ENCODE measurements at regions not wholly inside any gene's neighbourhood (a gene's known extent, or its start where the extent isn't known, plus 50 kb on each side); places are given as distances from the start of the nearest gene placed in this dataset.

DNA sequence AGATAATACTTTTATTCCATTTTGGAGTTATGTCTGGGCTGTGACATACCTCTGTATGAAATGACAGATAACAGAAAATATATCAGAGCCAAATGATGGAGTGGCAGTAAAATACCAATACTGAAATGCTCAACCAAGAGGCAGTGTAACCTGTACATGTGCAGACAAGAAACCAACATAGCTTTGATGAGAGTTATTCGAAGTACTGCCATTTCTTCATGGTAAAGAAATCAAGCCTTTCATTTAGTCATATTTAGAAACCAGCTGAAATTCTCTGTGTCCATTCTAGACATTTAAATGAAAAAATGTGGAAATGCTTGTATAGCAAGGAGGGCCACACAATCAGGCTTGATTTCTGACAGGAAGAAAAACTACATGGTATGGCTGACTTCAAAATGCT is 127.1 kb upstream of the PTPRZ1 start:
- DNase-seq (ENCODE audit: low read depth) = no peak
- no peak overlapping the region for H3K4me3 ChIP-seq (ENCODE audit: low read depth, low read length)
- TF ChIP-seq, protein P1, sequence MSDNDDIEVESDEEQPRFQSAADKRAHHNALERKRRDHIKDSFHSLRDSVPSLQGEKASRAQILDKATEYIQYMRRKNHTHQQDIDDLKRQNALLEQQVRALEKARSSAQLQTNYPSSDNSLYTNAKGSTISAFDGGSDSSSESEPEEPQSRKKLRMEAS (IDR thresholded peaks at IDR 0.05; ENCODE audit: low read depth, low read length) = no peak
- TF ChIP-seq MYC (IDR thresholded peaks at IDR 0.05; ENCODE audit: low read depth, low read length) = no peak
- no peak for TF ChIP-seq POLR2A (IDR thresholded peaks at IDR 0.05; ENCODE audit: extremely low read depth, insufficient read length)
- TF ChIP-seq, protein P2, sequence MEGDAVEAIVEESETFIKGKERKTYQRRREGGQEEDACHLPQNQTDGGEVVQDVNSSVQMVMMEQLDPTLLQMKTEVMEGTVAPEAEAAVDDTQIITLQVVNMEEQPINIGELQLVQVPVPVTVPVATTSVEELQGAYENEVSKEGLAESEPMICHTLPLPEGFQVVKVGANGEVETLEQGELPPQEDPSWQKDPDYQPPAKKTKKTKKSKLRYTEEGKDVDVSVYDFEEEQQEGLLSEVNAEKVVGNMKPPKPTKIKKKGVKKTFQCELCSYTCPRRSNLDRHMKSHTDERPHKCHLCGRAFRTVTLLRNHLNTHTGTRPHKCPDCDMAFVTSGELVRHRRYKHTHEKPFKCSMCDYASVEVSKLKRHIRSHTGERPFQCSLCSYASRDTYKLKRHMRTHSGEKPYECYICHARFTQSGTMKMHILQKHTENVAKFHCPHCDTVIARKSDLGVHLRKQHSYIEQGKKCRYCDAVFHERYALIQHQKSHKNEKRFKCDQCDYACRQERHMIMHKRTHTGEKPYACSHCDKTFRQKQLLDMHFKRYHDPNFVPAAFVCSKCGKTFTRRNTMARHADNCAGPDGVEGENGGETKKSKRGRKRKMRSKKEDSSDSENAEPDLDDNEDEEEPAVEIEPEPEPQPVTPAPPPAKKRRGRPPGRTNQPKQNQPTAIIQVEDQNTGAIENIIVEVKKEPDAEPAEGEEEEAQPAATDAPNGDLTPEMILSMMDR (IDR thresholded peaks at IDR 0.05; ENCODE audit: low read depth, low read length) = no peak

DNA sequence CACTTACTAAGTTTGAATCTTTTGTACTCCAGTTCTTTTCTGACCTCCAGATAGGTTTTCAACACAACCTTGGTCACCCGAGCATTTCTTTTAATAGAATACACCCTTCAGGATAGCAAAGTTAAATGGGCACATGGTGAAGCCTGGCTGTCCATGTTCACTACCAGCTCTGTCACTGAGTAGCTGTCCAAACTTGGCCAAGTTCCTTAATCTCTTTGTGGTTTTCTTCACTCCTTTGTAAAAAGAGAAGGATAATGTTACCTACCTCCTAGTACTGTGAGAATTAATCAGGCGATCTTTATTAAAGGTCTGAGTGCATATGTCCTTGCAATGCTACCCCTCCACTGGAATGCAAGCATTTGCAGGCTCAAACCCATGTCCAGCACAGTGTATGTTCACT is 128.1 kb upstream of the PTPRZ1 start:
- no peak for DNase-seq (ENCODE audit: low read depth)
- no peak overlapping the region for H3K4me3 ChIP-seq (ENCODE audit: low read depth, low read length)
- TF ChIP-seq, protein P2 (IDR thresholded peaks at IDR 0.05; ENCODE audit: low read depth, low read length) = no peak
- TF ChIP-seq, protein P1 (IDR thresholded peaks at IDR 0.05; ENCODE audit: low read depth, low read length) = no peak
- no peak for TF ChIP-seq MYC (IDR thresholded peaks at IDR 0.05; ENCODE audit: low read depth, low read length)

DNA sequence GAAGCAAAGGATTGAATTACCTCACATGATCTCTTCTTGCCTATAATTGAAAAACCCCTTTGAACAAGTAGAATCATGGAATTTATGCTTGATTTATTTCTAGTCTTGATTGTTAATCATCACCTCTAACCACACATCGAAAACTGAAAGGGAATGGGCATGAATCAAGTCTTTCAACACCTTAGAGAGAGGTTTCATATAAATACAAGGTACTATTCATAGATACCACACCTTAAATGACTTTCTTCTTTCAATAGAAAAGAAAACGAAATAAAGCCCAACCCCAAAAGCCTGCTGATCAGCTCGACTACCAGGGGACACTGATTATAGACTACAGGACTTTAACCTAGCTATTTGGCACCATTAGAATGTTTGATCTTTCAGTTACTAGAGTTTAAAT is 128.6 kb upstream of the PTPRZ1 start:
- TF ChIP-seq MYC (IDR thresholded peaks at IDR 0.05; ENCODE audit: low read depth, low read length) = no peak
- TF ChIP-seq, protein P1 (IDR thresholded peaks at IDR 0.05; ENCODE audit: low read depth, low read length) = no peak
- TF ChIP-seq, protein P2 (IDR thresholded peaks at IDR 0.05; ENCODE audit: low read depth, low read length) = no peak
- TF ChIP-seq POLR2A (IDR thresholded peaks at IDR 0.05; ENCODE audit: extremely low read depth, insufficient read length) = no peak
- no peak for DNase-seq (ENCODE audit: low read depth)
- no peak overlapping the region for H3K4me3 ChIP-seq (ENCODE audit: low read depth, low read length)

DNA sequence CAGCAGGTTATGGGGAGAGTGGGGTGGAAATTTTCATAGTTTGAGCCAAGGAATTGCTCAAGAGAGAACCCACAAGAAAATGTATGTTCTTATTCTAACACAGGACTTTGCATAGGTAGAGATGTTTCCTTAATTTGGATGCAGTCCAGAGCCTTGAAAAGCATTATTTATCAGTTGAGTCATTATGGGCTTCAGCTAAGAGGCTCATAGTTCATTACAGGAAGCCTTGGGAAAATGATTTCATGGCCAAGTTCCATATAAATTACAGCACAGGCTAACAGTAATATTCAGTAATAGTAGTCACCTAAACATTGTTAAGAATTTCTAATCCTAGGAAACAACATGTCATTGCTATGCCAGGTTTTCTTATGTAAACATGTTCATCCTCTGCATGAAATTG is 131.1 kb upstream of the PTPRZ1 start:
- TF ChIP-seq, protein P1 (IDR thresholded peaks at IDR 0.05; ENCODE audit: low read depth, low read length) = no peak
- TF ChIP-seq POLR2A (IDR thresholded peaks at IDR 0.05; ENCODE audit: extremely low read depth, insufficient read length) (no peak), MYC (IDR thresholded peaks at IDR 0.05; ENCODE audit: low read depth, low read length) (no peak)
- TF ChIP-seq, protein P2 (IDR thresholded peaks at IDR 0.05; ENCODE audit: low read depth, low read length) = no peak
- DNase-seq (ENCODE audit: low read depth) = no peak
- H3K4me3 ChIP-seq (ENCODE audit: low read depth, low read length) = no peak overlapping the region

DNA sequence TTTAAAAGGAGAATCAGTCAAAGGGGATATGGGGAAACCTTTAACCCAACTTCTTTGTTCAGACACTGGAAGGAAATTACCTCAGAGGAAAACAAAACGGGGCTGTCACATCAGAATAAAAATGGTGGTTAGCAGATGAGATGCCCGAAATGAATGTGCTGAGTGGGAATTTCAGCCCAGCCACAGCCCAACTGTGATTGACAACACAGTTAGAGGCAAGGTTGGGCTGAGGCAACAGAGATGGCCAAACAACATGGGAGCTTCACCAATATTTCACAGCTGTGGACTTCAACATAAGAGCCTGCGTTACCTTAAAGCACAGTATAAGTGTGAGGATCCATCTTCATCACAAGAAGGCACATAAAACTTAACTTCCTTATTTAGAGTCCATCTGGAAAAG is 133.5 kb upstream of the PTPRZ1 start:
- TF ChIP-seq POLR2A (IDR thresholded peaks at IDR 0.05; ENCODE audit: extremely low read depth, insufficient read length) = no peak
- TF ChIP-seq, protein P2 (IDR thresholded peaks at IDR 0.05; ENCODE audit: low read depth, low read length) = no peak
- no peak for TF ChIP-seq MYC (IDR thresholded peaks at IDR 0.05; ENCODE audit: low read depth, low read length)
- TF ChIP-seq, protein P1 (IDR thresholded peaks at IDR 0.05; ENCODE audit: low read depth, low read length) = no peak
- no peak overlapping the region for H3K4me3 ChIP-seq (ENCODE audit: low read depth, low read length)
- DNase-seq (ENCODE audit: low read depth) = no peak

DNA sequence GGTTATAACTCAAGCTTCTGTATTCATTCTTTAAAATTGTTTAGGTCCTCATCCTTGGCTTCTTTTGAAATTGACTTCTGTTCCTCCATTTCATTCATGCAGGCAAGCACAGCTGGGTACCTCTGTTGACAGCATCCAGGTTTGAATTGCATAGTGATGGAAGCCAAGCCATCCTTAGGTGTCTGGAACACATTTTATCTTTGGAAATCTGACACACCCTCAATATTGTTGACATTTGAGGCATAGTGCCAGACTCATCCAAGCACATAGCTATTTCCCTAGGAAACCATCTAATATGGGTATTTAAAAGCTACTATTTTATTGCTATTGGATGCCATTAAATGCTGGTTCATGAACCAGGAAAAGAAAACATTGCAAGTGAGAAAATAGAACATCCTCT is 142.1 kb upstream of the PTPRZ1 start:
- no peak for DNase-seq (ENCODE audit: low read depth)
- TF ChIP-seq, protein P1 (IDR thresholded peaks at IDR 0.05; ENCODE audit: low read depth, low read length) = no peak
- TF ChIP-seq POLR2A (IDR thresholded peaks at IDR 0.05; ENCODE audit: extremely low read depth, insufficient read length) (no peak), MYC (IDR thresholded peaks at IDR 0.05; ENCODE audit: low read depth, low read length) (no peak)
- TF ChIP-seq, protein P2 (IDR thresholded peaks at IDR 0.05; ENCODE audit: low read depth, low read length) = no peak
- H3K4me3 ChIP-seq (ENCODE audit: low read depth, low read length) = no peak overlapping the region
